ENCODE measurements at regions not wholly inside any gene's neighbourhood (a gene's known extent, or its start where the extent isn't known, plus 50 kb on each side); places are given as distances from the start of the nearest gene placed in this dataset.

DNA sequence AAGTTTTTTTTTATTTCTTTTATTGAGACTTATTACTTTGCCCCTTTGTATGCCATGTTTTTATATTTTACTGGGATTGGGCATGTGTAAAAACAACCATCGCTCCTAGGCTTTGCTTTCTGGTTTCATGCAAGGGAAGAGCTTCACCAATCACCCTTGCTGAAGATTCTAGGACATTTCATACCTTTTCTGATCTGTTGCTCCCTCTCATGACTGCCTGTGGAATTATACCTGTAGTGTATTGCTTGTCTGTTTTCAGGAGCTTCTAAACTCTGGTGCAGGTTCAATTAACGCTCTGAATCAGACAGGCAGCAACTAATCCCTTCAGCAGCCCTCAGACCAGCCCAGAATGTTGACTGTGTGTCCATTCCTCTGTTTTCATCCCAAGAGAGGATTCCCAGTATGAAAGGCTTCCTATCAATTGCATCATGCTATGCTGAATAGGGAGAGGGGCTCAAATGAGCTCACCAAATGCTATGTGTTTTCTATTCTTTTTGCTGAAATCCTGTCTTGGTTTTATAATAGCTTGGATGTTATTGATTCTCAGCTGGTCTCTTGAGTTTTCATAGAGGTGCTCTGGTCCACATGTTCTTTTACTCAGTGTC lies 572.9 kb upstream of the CDH6 start:
- TF ChIP-seq, protein P1, sequence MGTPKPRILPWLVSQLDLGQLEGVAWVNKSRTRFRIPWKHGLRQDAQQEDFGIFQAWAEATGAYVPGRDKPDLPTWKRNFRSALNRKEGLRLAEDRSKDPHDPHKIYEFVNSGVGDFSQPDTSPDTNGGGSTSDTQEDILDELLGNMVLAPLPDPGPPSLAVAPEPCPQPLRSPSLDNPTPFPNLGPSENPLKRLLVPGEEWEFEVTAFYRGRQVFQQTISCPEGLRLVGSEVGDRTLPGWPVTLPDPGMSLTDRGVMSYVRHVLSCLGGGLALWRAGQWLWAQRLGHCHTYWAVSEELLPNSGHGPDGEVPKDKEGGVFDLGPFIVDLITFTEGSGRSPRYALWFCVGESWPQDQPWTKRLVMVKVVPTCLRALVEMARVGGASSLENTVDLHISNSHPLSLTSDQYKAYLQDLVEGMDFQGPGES (IDR thresholded peaks at IDR 0.05; ENCODE audit: low read depth, low read length) = no peak
- no peak for TF ChIP-seq FOSL2 (IDR thresholded peaks at IDR 0.05; ENCODE audit: borderline replicate concordance, low read depth)
- TF ChIP-seq, protein P2, sequence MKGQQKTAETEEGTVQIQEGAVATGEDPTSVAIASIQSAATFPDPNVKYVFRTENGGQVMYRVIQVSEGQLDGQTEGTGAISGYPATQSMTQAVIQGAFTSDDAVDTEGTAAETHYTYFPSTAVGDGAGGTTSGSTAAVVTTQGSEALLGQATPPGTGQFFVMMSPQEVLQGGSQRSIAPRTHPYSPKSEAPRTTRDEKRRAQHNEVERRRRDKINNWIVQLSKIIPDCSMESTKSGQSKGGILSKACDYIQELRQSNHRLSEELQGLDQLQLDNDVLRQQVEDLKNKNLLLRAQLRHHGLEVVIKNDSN (IDR thresholded peaks at IDR 0.05; ENCODE audit: borderline replicate concordance, low read depth) = no peak
- TF ChIP-seq TAF1 (IDR thresholded peaks at IDR 0.05; ENCODE audit: borderline replicate concordance, low read depth, low read length) = no peak
- TF ChIP-seq TEAD4 (IDR thresholded peaks at IDR 0.05; ENCODE audit: borderline replicate concordance, insufficient read depth) = no peak
- no peak for TF ChIP-seq FOXM1 (IDR thresholded peaks at IDR 0.05; ENCODE audit: low read depth)
- no peak for TF ChIP-seq GATA2 (CRISPR knock-in tag; IDR thresholded peaks at IDR 0.05)
- no peak for TF ChIP-seq SMC3 (IDR thresholded peaks at IDR 0.05; ENCODE audit: low read depth, low read length)
- no peak for TF ChIP-seq GABPA (IDR thresholded peaks at IDR 0.05; ENCODE audit: low read depth)
- TF ChIP-seq FOXJ3 (CRISPR knock-in tag; IDR thresholded peaks at IDR 0.05) = no peak
- TF ChIP-seq NRF1 (IDR thresholded peaks at IDR 0.05; ENCODE audit: low read depth, low read length) = no peak
- no peak for TF ChIP-seq EP300 (IDR thresholded peaks at IDR 0.05; ENCODE audit: borderline replicate concordance in 1 of 2, low read depth in 1 of 2, low read length in 1 of 2)
- TF ChIP-seq, protein P3, sequence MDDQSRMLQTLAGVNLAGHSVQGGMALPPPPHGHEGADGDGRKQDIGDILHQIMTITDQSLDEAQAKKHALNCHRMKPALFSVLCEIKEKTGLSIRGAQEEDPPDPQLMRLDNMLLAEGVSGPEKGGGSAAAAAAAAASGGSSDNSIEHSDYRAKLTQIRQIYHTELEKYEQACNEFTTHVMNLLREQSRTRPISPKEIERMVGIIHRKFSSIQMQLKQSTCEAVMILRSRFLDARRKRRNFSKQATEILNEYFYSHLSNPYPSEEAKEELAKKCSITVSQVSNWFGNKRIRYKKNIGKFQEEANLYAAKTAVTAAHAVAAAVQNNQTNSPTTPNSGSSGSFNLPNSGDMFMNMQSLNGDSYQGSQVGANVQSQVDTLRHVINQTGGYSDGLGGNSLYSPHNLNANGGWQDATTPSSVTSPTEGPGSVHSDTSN (IDR thresholded peaks at IDR 0.05) = no peak
- no peak for TF ChIP-seq SIN3A (IDR thresholded peaks at IDR 0.05; ENCODE audit: borderline replicate concordance, low read depth, low read length)
- no peak for TF ChIP-seq RFX5 (IDR thresholded peaks at IDR 0.05; ENCODE audit: low read length)
- TF ChIP-seq, protein P4, sequence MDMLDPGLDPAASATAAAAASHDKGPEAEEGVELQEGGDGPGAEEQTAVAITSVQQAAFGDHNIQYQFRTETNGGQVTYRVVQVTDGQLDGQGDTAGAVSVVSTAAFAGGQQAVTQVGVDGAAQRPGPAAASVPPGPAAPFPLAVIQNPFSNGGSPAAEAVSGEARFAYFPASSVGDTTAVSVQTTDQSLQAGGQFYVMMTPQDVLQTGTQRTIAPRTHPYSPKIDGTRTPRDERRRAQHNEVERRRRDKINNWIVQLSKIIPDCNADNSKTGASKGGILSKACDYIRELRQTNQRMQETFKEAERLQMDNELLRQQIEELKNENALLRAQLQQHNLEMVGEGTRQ (IDR thresholded peaks at IDR 0.05; ENCODE audit: borderline replicate concordance, low read depth, low read length) = no peak
- no peak for TF ChIP-seq JUND (IDR thresholded peaks at IDR 0.05)
- TF ChIP-seq, protein P5, sequence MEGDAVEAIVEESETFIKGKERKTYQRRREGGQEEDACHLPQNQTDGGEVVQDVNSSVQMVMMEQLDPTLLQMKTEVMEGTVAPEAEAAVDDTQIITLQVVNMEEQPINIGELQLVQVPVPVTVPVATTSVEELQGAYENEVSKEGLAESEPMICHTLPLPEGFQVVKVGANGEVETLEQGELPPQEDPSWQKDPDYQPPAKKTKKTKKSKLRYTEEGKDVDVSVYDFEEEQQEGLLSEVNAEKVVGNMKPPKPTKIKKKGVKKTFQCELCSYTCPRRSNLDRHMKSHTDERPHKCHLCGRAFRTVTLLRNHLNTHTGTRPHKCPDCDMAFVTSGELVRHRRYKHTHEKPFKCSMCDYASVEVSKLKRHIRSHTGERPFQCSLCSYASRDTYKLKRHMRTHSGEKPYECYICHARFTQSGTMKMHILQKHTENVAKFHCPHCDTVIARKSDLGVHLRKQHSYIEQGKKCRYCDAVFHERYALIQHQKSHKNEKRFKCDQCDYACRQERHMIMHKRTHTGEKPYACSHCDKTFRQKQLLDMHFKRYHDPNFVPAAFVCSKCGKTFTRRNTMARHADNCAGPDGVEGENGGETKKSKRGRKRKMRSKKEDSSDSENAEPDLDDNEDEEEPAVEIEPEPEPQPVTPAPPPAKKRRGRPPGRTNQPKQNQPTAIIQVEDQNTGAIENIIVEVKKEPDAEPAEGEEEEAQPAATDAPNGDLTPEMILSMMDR (IDR thresholded peaks at IDR 0.05) = no peak
- TF ChIP-seq EZH2phosphoT487 (IDR thresholded peaks at IDR 0.05; ENCODE audit: borderline replicate concordance, low read depth) = no peak
- no peaks in the 10 kb centered on the region for H3K36me3 ChIP-seq (replicated peaks in 1 of 2; ENCODE audit: control insufficient read depth in 1 of 2, insufficient read depth in 2 of 2, low read length in 1 of 2)
- no peaks in the 10 kb centered on the region for H3F3A ChIP-seq (replicated peaks; ENCODE audit: insufficient read depth)
- no peaks in the 10 kb centered on the region for H3K4me1 ChIP-seq (ENCODE audit: control insufficient read depth in 1 of 2, insufficient read depth in 2 of 2, low read depth in 1 of 2, low read length in 1 of 2)
- CTCF ChIA-PET = interaction anchor here (1.2 kb wide), 1 partner anchor 10 kb away, joined by 6 read pairs; no protein-coding TSS in a partner anchor
- no peak overlapping the region for H3K9ac ChIP-seq
- H3K4me3 ChIP-seq (ENCODE audit: low read depth in 2 of 2, low read length in 1 of 2) = no peak overlapping the region
- DNase-seq = no peak
- H3K27me3 ChIP-seq (ENCODE audit: insufficient read depth) = no peaks in the 10 kb centered on the region
- H3K27ac ChIP-seq (ENCODE audit: low read depth in 2 of 2, low read length in 1 of 2) = no peak overlapping the region
- no peaks in the 10 kb centered on the region for H3K79me2 ChIP-seq (ENCODE audit: insufficient read depth)
- H3K9me3 ChIP-seq = no peaks in the 10 kb centered on the region
- whole genome bisulfite sequencing (ENCODE audit: low lambda C conversion rate) = 0% methylated on average over 2 of the region's 2 CpGs
- H2AFZ ChIP-seq (ENCODE audit: low read depth) = no peak overlapping the region
- H4K20me1 ChIP-seq (ENCODE audit: insufficient read depth) = no peaks in the 10 kb centered on the region
- H3K9me2 ChIP-seq = no peaks in the 10 kb centered on the region
- POLR2A ChIA-PET = no interaction called here
- H3K4me2 ChIP-seq = no peak overlapping the region

Data from SK-N-SH (cell line).